Lower leg skin (tissue), 4 donors: ENCODE measurements at regions not wholly inside any gene's neighbourhood (a gene's known extent, or its start where the extent isn't known, plus 50 kb on each side); places are given as distances from the start of the nearest gene placed in this dataset.

Source experiments
- DNase-seq, 2 donors: peaks; one replicate each; pipeline ENCODE4 v3.0.0-alpha.2; 2019; ENCODE audit warnings: low spot score in 2 of 2
- H3K4me3 ChIP-seq: fragments of 200-600 bp; sonication (generic); 2 replicates; pipeline ENCODE4 v1.5.1; 2017; ENCODE audit warnings: mild to moderate bottlenecking, low read depth; ENCODE audit not compliant: poor library complexity, severe bottlenecking
- CTCF ChIP-seq, 3 donors: fragments of 450-650 bp; IDR thresholded peaks; one replicate each; pipeline ENCODE4 v1.5.1; 2016; ENCODE audit warnings: antibody characterized with exemption in 3 of 3, mild to moderate bottlenecking in 3 of 3, moderate library complexity in 2 of 3
- POLR2A ChIP-seq, 2 donors: fragments of 450-650 bp; IDR thresholded peaks; one replicate each; pipeline ENCODE4 v1.6.1; 2016 to 2017; ENCODE audit warnings: antibody characterized with exemption in 2 of 2, mild to moderate bottlenecking in 1 of 2, moderate library complexity in 1 of 2
- WGBS, 2 donors: methylation state at CpG; one replicate each; pipeline ENCODE4 v1.1.5; 2018; 5-methylcytosine and 5-hydroxymethylcytosine counted together
- intact Hi-C: fragments of 100-400 bp; cut with DNase I; formaldehyde crosslinking; loops from one replicate; pipeline ENCODE4 v1.15.0; 2023; ENCODE audit warnings: low total_unique reads

- intact Hi-C loops: no loop called here
- no peak for DNase-seq
- TF ChIP-seq POLR2A (IDR thresholded peaks at IDR 0.05): no peak
- no peak for TF ChIP-seq CTCF (IDR thresholded peaks at IDR 0.05)
- WGBS, 2 donors: 49 to 56% methylated on average over 2 of the region's 2 CpGs
- no peak overlapping the region for H3K4me3 ChIP-seq
Measured at GRCh38 chr21:28703861-28704260, 288.8 kb downstream of the LTN1 start.

- no peak for DNase-seq
- no peak overlapping the region for H3K4me3 ChIP-seq
- TF ChIP-seq CTCF (IDR thresholded peaks at IDR 0.05) (no peak), POLR2A (IDR thresholded peaks at IDR 0.05) (no peak)
- WGBS, 2 donors: 52 to 53% methylated on average over 3 of the region's 3 CpGs
- intact Hi-C loops: no loop called here
Measured at GRCh38 chr21:28699596-28700259, 292.9 kb downstream of the LTN1 start.

GRCh38 chr21:28699186-28699585 lies 293.5 kb downstream of the LTN1 start:
- no peak overlapping the region for H3K4me3 ChIP-seq
- intact Hi-C loops: no loop called here
- WGBS, 2 donors: 41 to 66% methylated on average over 1 of the region's 1 CpG
- no peak for TF ChIP-seq POLR2A (IDR thresholded peaks at IDR 0.05)
- no peak for DNase-seq

- no peak for TF ChIP-seq POLR2A (IDR thresholded peaks at IDR 0.05)
- TF ChIP-seq CTCF (IDR thresholded peaks at IDR 0.05): no peak
- H3K4me3 ChIP-seq: no peak overlapping the region
- DNase-seq: no peak
- WGBS, 2 donors: 79 to 100% methylated on average over 2 of the region's 2 CpGs
- intact Hi-C loops: no loop called here
Measured at GRCh38 chr21:28696844-28697410, 295.8 kb downstream of the LTN1 start.

- no peak overlapping the region for H3K4me3 ChIP-seq
- no peak for DNase-seq
- WGBS, 2 donors: 48 to 52% methylated on average over 2 of the region's 2 CpGs
- TF ChIP-seq CTCF (IDR thresholded peaks at IDR 0.05) (no peak), POLR2A (IDR thresholded peaks at IDR 0.05) (no peak)
- intact Hi-C loops: no loop called here
Measured at GRCh38 chr21:28693476-28693875, 299.2 kb downstream of the LTN1 start.

GRCh38 chr21:28690196-28690595 lies 302.5 kb downstream of the LTN1 start:
- H3K4me3 ChIP-seq: no peak overlapping the region
- WGBS, 2 donors: 91 to 96% methylated on average over 1 of the region's 1 CpG
- DNase-seq: no peak
- intact Hi-C loops: no loop called here
- TF ChIP-seq POLR2A (IDR thresholded peaks at IDR 0.05): no peak
- TF ChIP-seq CTCF (IDR thresholded peaks at IDR 0.05): no peak
